Hepatocyte (in vitro differentiated cells): ENCODE measurements at regions not wholly inside any gene's neighbourhood (a gene's known extent, or its start where the extent isn't known, plus 50 kb on each side); places are given as distances from the start of the nearest gene placed in this dataset.

ENCODE experiments used
- EZH2 ChIP-seq: fragments of 200-600 bp; sonication (generic); IDR thresholded peaks from 2 replicates; pipeline ENCODE4 v1.6.1; 2016; ENCODE audit warnings: antibody characterized with exemption, mild to moderate bottlenecking, borderline replicate concordance
- TF ChIP-seq, protein P1 (sequence below): fragments of 200-600 bp; sonication (generic); IDR thresholded peaks from 2 replicates; pipeline ENCODE4 v1.5.1; 2016; ENCODE audit warnings: antibody characterized with exemption, mild to moderate bottlenecking; ENCODE audit not compliant: poor library complexity

DNA sequence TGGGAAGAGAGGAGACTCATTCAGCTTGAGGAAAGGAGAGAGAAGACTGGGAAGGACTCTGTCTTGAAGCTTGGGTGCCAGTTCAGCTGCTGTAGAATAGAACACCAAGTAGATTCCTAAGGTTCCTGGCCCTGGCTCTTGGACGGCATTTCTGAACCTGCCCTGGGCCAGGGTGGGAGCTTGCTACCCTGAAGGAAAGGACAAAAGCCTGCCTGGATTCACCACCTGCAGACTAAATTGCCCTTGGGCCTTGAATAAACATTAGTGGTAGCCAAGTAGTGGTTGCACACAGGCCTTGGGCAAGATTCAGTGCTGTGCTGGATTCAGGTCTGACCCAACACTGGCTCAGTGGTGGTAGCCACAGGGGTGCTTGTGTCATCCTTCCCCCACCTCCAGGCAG lies 588.4 kb upstream of the AMOT start:
- TF ChIP-seq, protein P1, sequence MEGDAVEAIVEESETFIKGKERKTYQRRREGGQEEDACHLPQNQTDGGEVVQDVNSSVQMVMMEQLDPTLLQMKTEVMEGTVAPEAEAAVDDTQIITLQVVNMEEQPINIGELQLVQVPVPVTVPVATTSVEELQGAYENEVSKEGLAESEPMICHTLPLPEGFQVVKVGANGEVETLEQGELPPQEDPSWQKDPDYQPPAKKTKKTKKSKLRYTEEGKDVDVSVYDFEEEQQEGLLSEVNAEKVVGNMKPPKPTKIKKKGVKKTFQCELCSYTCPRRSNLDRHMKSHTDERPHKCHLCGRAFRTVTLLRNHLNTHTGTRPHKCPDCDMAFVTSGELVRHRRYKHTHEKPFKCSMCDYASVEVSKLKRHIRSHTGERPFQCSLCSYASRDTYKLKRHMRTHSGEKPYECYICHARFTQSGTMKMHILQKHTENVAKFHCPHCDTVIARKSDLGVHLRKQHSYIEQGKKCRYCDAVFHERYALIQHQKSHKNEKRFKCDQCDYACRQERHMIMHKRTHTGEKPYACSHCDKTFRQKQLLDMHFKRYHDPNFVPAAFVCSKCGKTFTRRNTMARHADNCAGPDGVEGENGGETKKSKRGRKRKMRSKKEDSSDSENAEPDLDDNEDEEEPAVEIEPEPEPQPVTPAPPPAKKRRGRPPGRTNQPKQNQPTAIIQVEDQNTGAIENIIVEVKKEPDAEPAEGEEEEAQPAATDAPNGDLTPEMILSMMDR = no peak
- no peak for TF ChIP-seq EZH2
